Thoracic aorta (tissue), 2 donors: ENCODE measurements at regions not wholly inside any gene's neighbourhood (a gene's known extent, or its start where the extent isn't known, plus 50 kb on each side); places are given as distances from the start of the nearest gene placed in this dataset.

Experiments used
- ATAC-seq: fragments of 150-250 bp; one replicate; pipeline ENCODE4 v1.8.0; 2017; ENCODE audit warnings: low read depth; ENCODE audit not compliant: insufficient number of reproducible peaks, low FRiP score
- DNase-seq: peaks from one replicate; pipeline ENCODE4 v3.0.0-alpha.2; 2020; ENCODE audit warnings: low spot score
- H3K27ac ChIP-seq, 2 donors: fragments of 200-600 bp; sonication (generic); 1 replicate in 1 of 2; 2 replicates in 1 of 2; pipeline ENCODE4 v1.5.1; 2016; ENCODE audit warnings: mild to moderate bottlenecking in 2 of 2, moderate library complexity in 2 of 2
- H3K27me3 ChIP-seq: fragments of 200-600 bp; sonication (generic); replicated peaks from 2 replicates; pipeline ENCODE4 v1.6.0; 2016; ENCODE audit warnings: mild to moderate bottlenecking; ENCODE audit not compliant: insufficient read depth
- H3K36me3 ChIP-seq: fragments of 200-600 bp; sonication (generic); one replicate; pipeline ENCODE4 v1.5.1; 2016
- H3K4me1 ChIP-seq, 2 donors: fragments of 200-600 bp; sonication (generic); 1 replicate in 1 of 2; 2 replicates in 1 of 2; pipeline versions ENCODE4 v1.5.1 to v1.6.0; 2016; ENCODE audit warnings: low read depth in 2 of 2, mild to moderate bottlenecking in 1 of 2; ENCODE audit not compliant: control insufficient read depth in 1 of 2
- H3K4me3 ChIP-seq: fragments of 200-600 bp; sonication (generic); 2 replicates; pipeline ENCODE4 v1.5.1; 2016; ENCODE audit warnings: mild to moderate bottlenecking
- H3K9me3 ChIP-seq: fragments of 200-600 bp; sonication (generic); 2 replicates; pipeline ENCODE4 v1.5.1; 2016
- TF ChIP-seq, protein P1 (sequence below): fragments of 200-600 bp; sonication (generic); IDR thresholded peaks from one replicate; pipeline ENCODE4 v1.5.1; 2019; ENCODE audit warnings: antibody characterized with exemption

DNA sequence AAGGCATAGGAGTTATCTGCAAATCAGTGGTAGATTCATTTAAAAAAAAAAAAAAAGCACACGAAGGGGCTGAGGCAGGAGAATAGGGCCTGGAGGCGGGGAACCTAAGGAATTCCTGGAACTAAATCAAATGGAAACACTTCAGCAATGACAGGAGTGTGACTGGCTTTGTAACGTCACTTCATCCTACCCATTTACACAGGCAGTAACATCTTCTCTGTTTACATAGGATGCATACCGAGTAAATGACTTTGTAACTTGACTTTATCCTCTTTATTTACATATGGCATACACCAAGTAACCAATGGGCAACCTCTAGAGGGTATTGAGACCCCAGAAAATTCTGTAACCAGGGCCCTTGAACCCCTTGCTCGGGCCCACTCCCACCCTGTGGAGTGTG lies 56.4 kb upstream of the IYD start:
- no peaks in the 10 kb centered on the region for H3K36me3 ChIP-seq
- DNase-seq (no peak), ATAC-seq (no peak)
- H3K27ac ChIP-seq, result no peak overlapping the region
- H3K4me3 ChIP-seq, result no peak overlapping the region
- no peaks in the 10 kb centered on the region for H3K4me1 ChIP-seq
- no peaks in the 10 kb centered on the region for H3K9me3 ChIP-seq
- TF ChIP-seq, protein P1, sequence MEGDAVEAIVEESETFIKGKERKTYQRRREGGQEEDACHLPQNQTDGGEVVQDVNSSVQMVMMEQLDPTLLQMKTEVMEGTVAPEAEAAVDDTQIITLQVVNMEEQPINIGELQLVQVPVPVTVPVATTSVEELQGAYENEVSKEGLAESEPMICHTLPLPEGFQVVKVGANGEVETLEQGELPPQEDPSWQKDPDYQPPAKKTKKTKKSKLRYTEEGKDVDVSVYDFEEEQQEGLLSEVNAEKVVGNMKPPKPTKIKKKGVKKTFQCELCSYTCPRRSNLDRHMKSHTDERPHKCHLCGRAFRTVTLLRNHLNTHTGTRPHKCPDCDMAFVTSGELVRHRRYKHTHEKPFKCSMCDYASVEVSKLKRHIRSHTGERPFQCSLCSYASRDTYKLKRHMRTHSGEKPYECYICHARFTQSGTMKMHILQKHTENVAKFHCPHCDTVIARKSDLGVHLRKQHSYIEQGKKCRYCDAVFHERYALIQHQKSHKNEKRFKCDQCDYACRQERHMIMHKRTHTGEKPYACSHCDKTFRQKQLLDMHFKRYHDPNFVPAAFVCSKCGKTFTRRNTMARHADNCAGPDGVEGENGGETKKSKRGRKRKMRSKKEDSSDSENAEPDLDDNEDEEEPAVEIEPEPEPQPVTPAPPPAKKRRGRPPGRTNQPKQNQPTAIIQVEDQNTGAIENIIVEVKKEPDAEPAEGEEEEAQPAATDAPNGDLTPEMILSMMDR, result no peak
- H3K27me3 ChIP-seq, result no peaks in the 10 kb centered on the region

DNA sequence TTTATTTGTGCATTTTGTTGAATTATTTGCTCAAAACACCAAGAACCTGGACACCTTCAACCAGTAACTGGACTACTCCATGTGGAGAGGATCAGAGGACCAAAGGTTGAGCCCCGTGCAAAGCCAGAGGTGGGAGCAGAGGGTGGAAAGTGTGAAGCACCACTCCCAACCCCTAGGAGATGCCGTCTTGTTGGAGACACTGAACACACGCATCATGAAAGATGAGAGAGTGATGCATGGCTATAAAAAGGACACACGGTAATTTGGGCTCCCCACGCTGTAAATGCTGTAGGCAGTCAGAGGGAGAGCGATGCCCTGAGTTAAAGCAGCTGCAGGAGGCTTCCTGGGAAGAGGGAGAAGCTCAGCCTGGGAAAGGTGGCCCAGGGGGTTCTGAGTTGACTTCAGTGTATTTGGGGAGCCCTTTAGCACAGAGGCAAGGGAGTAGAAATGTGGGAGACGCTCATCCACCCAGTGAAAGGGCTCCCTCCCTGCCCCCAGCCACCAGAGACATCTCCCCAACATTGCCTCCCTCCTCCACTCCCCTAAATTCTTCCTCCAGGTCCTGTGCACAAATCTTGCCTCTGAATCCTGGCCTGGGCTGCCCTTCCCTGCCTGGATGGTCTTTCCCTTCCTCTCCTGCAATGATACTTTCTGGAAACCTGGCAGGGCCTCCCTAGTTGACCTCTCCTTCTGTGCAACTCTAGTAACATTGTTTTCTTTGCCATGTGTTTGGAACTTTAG lies 55.8 kb upstream of the IYD start:
- no peak for ATAC-seq
- TF ChIP-seq, protein P1, result no peak
- H3K36me3 ChIP-seq, result no peaks in the 10 kb centered on the region
- no peaks in the 10 kb centered on the region for H3K4me1 ChIP-seq
- no peak overlapping the region for H3K4me3 ChIP-seq
- H3K27ac ChIP-seq, result no peak overlapping the region
- no peaks in the 10 kb centered on the region for H3K27me3 ChIP-seq
- no peaks in the 10 kb centered on the region for H3K9me3 ChIP-seq
- no peak for DNase-seq

DNA sequence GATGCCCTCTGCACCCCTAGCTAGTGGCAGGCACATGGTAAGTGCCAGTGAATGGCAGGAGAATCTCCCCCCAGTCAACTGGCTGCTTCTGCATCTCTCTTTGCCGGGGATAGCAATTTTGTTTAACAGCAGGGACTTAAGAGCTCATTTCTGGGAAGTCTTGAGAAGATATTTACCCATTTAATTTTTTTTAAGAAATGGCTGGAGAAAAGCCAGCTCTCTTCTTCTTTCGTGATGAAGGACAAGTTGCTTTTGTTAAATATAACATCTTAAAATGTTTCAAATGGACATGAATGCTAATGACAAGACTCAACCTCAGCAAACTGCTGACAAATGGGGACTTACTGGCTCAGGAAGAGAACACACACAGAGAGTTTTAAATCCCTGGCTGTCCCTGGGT lies 55.0 kb upstream of the IYD start:
- DNase-seq, result no peak
- Histone ChIP-seq H3K27ac (no peak overlapping the region), H3K4me3 (no peak overlapping the region), H3K9me3 (no peaks in the 10 kb centered on the region), H3K4me1 (no peaks in the 10 kb centered on the region), H3K36me3 (no peaks in the 10 kb centered on the region), H3K27me3 (no peaks in the 10 kb centered on the region)
- TF ChIP-seq, protein P1, result no peak
- ATAC-seq, result no peak

DNA sequence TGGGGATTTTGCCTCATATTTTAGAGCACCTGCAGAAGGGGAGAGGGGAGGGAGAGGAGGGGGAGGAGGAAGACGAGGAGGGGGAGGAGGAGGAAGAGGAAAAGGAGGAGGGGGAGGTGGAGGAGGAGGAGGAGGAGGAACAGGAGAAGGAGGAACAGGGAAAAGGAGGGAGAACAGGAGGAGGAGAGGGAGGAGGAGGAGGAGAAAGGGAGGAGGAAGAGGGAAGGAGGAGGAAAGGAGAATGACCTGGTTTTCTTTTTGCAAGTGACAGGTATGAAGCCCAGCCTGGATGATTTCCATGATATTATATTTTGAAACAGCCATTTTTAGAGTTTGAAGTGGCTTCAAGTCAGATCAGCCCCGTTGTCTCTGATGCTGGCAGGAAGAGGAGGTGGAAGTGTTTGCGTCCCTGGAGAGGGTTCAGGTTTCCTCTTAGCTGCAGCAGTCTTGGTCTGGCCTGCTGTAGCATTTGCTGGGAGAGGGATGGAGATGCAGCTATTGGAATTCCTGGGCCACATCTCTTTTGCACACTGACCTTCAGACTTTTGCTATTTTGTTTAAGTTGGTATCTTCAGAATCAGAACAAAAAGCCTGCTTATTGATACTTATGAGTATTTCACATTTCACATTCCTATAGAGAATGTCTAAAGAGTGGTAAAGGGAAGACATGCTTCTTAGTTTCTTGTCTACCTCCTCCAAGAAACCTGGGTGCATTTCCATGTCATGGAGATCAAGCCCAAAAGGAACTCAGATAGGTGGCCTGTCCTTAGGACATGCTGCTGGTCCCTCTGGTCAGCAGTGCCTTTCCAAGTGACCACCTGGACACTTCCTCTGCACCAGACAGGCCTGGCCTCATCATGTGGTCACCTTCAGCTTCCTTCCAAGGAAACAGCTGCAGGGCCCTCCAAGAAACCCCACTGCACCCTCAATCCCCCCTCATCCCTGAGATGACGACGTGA lies 54.3 kb upstream of the IYD start:
- no peak overlapping the region for H3K27ac ChIP-seq
- H3K4me1 ChIP-seq, result no peaks in the 10 kb centered on the region
- H3K27me3 ChIP-seq, result no peaks in the 10 kb centered on the region
- no peaks in the 10 kb centered on the region for H3K36me3 ChIP-seq
- no peak for DNase-seq
- ATAC-seq, result no peak
- H3K9me3 ChIP-seq, result no peaks in the 10 kb centered on the region
- no peak overlapping the region for H3K4me3 ChIP-seq
- TF ChIP-seq, protein P1, result no peak

DNA sequence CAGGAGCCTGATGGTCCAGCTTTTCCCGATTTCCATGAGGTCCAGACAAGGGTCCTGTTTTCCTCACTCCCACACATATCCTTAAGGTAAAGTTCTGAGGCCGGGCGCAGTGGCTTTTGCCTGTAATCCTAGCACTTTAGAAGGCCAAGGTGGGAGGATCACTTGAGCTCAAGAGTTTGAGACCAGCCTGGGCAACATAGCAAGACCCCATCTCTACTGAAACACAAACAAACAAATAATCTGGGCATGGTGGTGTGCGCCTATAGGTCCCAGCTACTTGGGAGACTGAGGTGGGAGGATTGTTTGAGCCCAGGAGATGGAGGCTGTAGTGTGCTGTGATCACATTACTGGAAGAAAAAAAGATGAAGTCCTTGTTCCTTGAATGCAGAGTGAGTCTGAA lies 53.2 kb upstream of the IYD start:
- TF ChIP-seq, protein P1, result no peak
- DNase-seq (no peak), ATAC-seq (no peak)
- H3K4me1 ChIP-seq, result peaks cover 0 to 9% of the 10 kb centered on the region in 2 donors
- no peaks in the 10 kb centered on the region for H3K9me3 ChIP-seq
- no peaks in the 10 kb centered on the region for H3K36me3 ChIP-seq
- no peaks in the 10 kb centered on the region for H3K27me3 ChIP-seq
- no peak overlapping the region for H3K27ac ChIP-seq
- no peak overlapping the region for H3K4me3 ChIP-seq
